GM18868 (cell line): ENCODE measurements at regions not wholly inside any gene's neighbourhood (a gene's known extent, or its start where the extent isn't known, plus 50 kb on each side); places are given as distances from the start of the nearest gene placed in this dataset.

Source experiments
- ATAC-seq: cut with Tn5 transposase; IDR thresholded peaks from one replicate; pipeline ENCODE4 v1.9.1; 2021; ENCODE audit warnings: mild to moderate bottlenecking, moderate library complexity; ENCODE audit not compliant: unreplicated experiment

- no peak for ATAC-seq
Observed at GRCh38 chr6:139429580-139430145, 55.2 kb upstream of the CITED2 start.

- no peak for ATAC-seq
Observed at GRCh38 chr6:139427199-139427598, 52.8 kb upstream of the CITED2 start.

GRCh38 chr6:139426795-139427194 is 52.3 kb upstream of the CITED2 start:
- no peak for ATAC-seq

- no peak for ATAC-seq
Observed at GRCh38 chr6:139425780-139426179, 51.3 kb upstream of the CITED2 start.

- no peak for ATAC-seq
Observed at GRCh38 chr6:139423971-139424667, 49.7 kb upstream of the CITED2 start.
